OCI-LY7 (cell line): ENCODE measurements at regions not wholly inside any gene's neighbourhood (a gene's known extent, or its start where the extent isn't known, plus 50 kb on each side); places are given as distances from the start of the nearest gene placed in this dataset.

Experiments used
- BruUV-seq: library from RNA; stranded (reverse); fragments of 400-500 nt; replicated peaks from 2 replicates; lab custom pipeline; 2021; lab: Mats Ljungman, UMichigan
- CTCF ChIA-PET: fragments of 300-600 bp; sonication (Branson Sonifier 250); formaldehyde crosslinking; loops from one replicate; lab custom pipeline; 2022; ENCODE audit warnings: antibody characterized with exemption; ENCODE audit not compliant: unreplicated experiment; lab: Charles Lee
- POLR2A ChIA-PET: fragments of 300-600 bp; sonication (Branson Sonifier 250); formaldehyde crosslinking; loops from one replicate; lab custom pipeline; 2022; ENCODE audit warnings: antibody characterized with exemption; lab: Charles Lee
- DNase-seq: peaks from one replicate; pipeline ENCODE4 v3.0.0-alpha.2; 2015; ENCODE audit warnings: low spot score
- H2AFZ ChIP-seq: fragments of 200-600 bp; sonication (generic), shearing (Covaris generic); 2 replicates; pipeline ENCODE4 v1.6.1; 2014; ENCODE audit warnings: mild to moderate bottlenecking, antibody characterized with exemption, low read length, moderate library complexity
- H3K27ac ChIP-seq: fragments of 200-600 bp; sonication (generic); 2 replicates; pipeline ENCODE4 v1.5.1; 2014; ENCODE audit warnings: mixed run types, low read depth, mild to moderate bottlenecking, moderate library complexity, low read length, inconsistent platforms; ENCODE audit not compliant: poor library complexity, severe bottlenecking
- H3K36me3 ChIP-seq: fragments of 200-600 bp; sonication (generic); 2 replicates; pipeline ENCODE4 v1.6.1; 2014; ENCODE audit warnings: mild to moderate bottlenecking, antibody characterized with exemption, low read length, moderate library complexity, mixed read lengths; ENCODE audit not compliant: insufficient read depth
- H3K4me1 ChIP-seq: fragments of 200-600 bp; sonication (generic); 2 replicates; pipeline ENCODE4 v1.5.1; 2014; ENCODE audit warnings: mild to moderate bottlenecking, low read length; ENCODE audit not compliant: insufficient read depth, poor library complexity, severe bottlenecking
- H3K4me2 ChIP-seq: fragments of 200-600 bp; sonication (generic); 2 replicates; pipeline ENCODE4 v1.6.1; 2014; ENCODE audit warnings: mild to moderate bottlenecking, low read length
- H3K4me3 ChIP-seq: fragments of 200-600 bp; sonication (generic); 2 replicates; pipeline ENCODE4 v1.5.1; 2014; ENCODE audit warnings: mild to moderate bottlenecking, low read depth, low read length; ENCODE audit not compliant: poor library complexity, severe bottlenecking
- H3K79me2 ChIP-seq: fragments of 200-600 bp; sonication (generic); 2 replicates; pipeline ENCODE4 v1.6.1; 2016; ENCODE audit warnings: low read depth, mild to moderate bottlenecking, low read length, moderate library complexity, mixed read lengths; ENCODE audit not compliant: insufficient read depth
- H3K9me2 ChIP-seq: fragments of 200-600 bp; sonication (generic); 2 replicates; pipeline ENCODE4 v1.6.1; 2016; ENCODE audit warnings: mild to moderate bottlenecking, low read length, mixed read lengths; ENCODE audit not compliant: insufficient read depth
- H3K9me3 ChIP-seq: fragments of 200-600 bp; sonication (generic); 2 replicates; pipeline ENCODE4 v1.6.1; 2014; ENCODE audit warnings: mild to moderate bottlenecking, mixed run types, low read length, mixed read lengths
- H4K20me1 ChIP-seq: fragments of 200-600 bp; sonication (generic); 2 replicates; pipeline ENCODE4 v1.6.1; 2014; ENCODE audit warnings: mild to moderate bottlenecking, antibody characterized with exemption, low read length, moderate library complexity, mixed read lengths; ENCODE audit not compliant: insufficient read depth
- EZH2phosphoT487 ChIP-seq: fragments of 200-600 bp; sonication (generic); IDR thresholded peaks from 2 replicates; pipeline ENCODE4 v1.6.1; 2018; ENCODE audit warnings: low read depth, borderline replicate concordance, mild to moderate bottlenecking, mixed run types, antibody characterized with exemption, low read length, moderate library complexity, mixed read lengths
- intact Hi-C: fragments of 100-400 bp; cut with micrococcal nuclease; formaldehyde crosslinking; loops from one replicate; pipeline ENCODE4 v1.10.0; 2022; ENCODE audit not compliant: unreplicated experiment
- TF ChIP-seq, protein P1 (sequence below): fragments of 200-600 bp; sonication (generic); conservative IDR thresholded peaks from 2 replicates; pipeline ENCODE4 v1.5.1; 2014; ENCODE audit warnings: mild to moderate bottlenecking, antibody characterized with exemption, low read length, moderate library complexity, mixed read lengths

DNA sequence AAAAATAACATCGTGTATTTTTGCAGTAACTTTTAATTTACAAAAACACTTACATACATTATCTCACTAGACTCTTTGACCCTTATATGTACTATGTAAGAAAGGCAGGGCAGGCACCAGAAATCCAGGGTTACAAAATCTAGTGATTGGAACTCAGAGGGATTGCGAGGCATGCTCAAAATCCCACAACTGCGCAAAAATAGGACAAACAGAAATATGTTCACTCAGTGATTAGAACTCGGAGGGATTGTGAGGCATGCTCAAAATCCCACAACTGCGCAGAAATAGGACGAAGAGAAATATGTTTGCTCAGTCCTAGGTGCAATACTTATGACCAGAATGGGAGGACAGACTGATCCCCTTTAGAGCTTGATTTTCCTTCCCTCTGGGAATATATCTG is 79.2 kb upstream of the TGFBR2 start:
- H3K9me3 ChIP-seq: no peaks in the 10 kb centered on the region
- BruUV-seq: no TSS peak
- TF ChIP-seq, protein P1, sequence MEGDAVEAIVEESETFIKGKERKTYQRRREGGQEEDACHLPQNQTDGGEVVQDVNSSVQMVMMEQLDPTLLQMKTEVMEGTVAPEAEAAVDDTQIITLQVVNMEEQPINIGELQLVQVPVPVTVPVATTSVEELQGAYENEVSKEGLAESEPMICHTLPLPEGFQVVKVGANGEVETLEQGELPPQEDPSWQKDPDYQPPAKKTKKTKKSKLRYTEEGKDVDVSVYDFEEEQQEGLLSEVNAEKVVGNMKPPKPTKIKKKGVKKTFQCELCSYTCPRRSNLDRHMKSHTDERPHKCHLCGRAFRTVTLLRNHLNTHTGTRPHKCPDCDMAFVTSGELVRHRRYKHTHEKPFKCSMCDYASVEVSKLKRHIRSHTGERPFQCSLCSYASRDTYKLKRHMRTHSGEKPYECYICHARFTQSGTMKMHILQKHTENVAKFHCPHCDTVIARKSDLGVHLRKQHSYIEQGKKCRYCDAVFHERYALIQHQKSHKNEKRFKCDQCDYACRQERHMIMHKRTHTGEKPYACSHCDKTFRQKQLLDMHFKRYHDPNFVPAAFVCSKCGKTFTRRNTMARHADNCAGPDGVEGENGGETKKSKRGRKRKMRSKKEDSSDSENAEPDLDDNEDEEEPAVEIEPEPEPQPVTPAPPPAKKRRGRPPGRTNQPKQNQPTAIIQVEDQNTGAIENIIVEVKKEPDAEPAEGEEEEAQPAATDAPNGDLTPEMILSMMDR: no peak
- TF ChIP-seq EZH2phosphoT487: no peak
- no peak overlapping the region for H3K4me2 ChIP-seq
- CTCF ChIA-PET: no interaction called here
- no peak overlapping the region for H3K27ac ChIP-seq
- no peaks in the 10 kb centered on the region for H3K4me1 ChIP-seq
- no peak for DNase-seq
- no peaks in the 10 kb centered on the region for H3K79me2 ChIP-seq
- no peaks in the 10 kb centered on the region for H3K9me2 ChIP-seq
- intact Hi-C loops: no loop called here
- H4K20me1 ChIP-seq: no peaks in the 10 kb centered on the region
- H3K36me3 ChIP-seq: no peaks in the 10 kb centered on the region
- POLR2A ChIA-PET: interaction anchor here (0.6 kb wide), 1 partner anchor 65 kb away, joined by 4 read pairs; no protein-coding TSS in a partner anchor
- no peak overlapping the region for H3K4me3 ChIP-seq
- H2AFZ ChIP-seq: no peak overlapping the region

- no peak overlapping the region for H3K4me2 ChIP-seq
- H3K27ac ChIP-seq: no peak overlapping the region
- ChIA-PET POLR2A (interaction anchor here (0.6 to 0.8 kb wide), 2 partner anchors 66 to 158 kb away, joined by 4 to 5 read pairs; no protein-coding TSS in a partner anchor), CTCF (no interaction called here)
- intact Hi-C loops: no loop called here
- no peaks in the 10 kb centered on the region for H4K20me1 ChIP-seq
- H3K4me3 ChIP-seq: no peak overlapping the region
- TF ChIP-seq, protein P1: no peak
- TF ChIP-seq EZH2phosphoT487: no peak
- H3K36me3 ChIP-seq: no peaks in the 10 kb centered on the region
- H2AFZ ChIP-seq: no peak overlapping the region
- no peak for DNase-seq
- H3K79me2 ChIP-seq: no peaks in the 10 kb centered on the region
- no TSS peak for BruUV-seq
- H3K9me3 ChIP-seq: no peaks in the 10 kb centered on the region
- no peaks in the 10 kb centered on the region for H3K9me2 ChIP-seq
- H3K4me1 ChIP-seq: no peaks in the 10 kb centered on the region
These were observed 78.7 kb upstream of the TGFBR2 start for GRCh38 chr3:30527720-30528119.

GRCh38 chr3:30530084-30530483 is 76.3 kb upstream of the TGFBR2 start:
- ChIA-PET CTCF (no interaction called here), POLR2A (no interaction called here)
- intact Hi-C loops: no loop called here
- no peak overlapping the region for H3K27ac ChIP-seq
- TF ChIP-seq, protein P1: no peak
- TF ChIP-seq EZH2phosphoT487: no peak
- no peaks in the 10 kb centered on the region for H3K9me2 ChIP-seq
- no peak overlapping the region for H2AFZ ChIP-seq
- no peak overlapping the region for H3K4me3 ChIP-seq
- BruUV-seq: no TSS peak
- H4K20me1 ChIP-seq: no peaks in the 10 kb centered on the region
- no peaks in the 10 kb centered on the region for H3K36me3 ChIP-seq
- H3K79me2 ChIP-seq: no peaks in the 10 kb centered on the region
- no peaks in the 10 kb centered on the region for H3K9me3 ChIP-seq
- no peak overlapping the region for H3K4me2 ChIP-seq
- H3K4me1 ChIP-seq: no peaks in the 10 kb centered on the region
- no peak for DNase-seq
